NCI-H446 (cell line): ENCODE measurements at regions not wholly inside any gene's neighbourhood (a gene's known extent, or its start where the extent isn't known, plus 50 kb on each side); places are given as distances from the start of the nearest gene placed in this dataset.
A peak's percentile ranks its signal among the peaks of the same experiment; 100 is the strongest.

Experiments
- DNase-seq, 2 experiments: peaks; one replicate each; lab custom pipeline; 2025; lab: John Stamatoyannopoulos, UW

- no peak for DNase-seq
Measured at GRCh38 chr5:105428451-105429380, 1866.1 kb upstream of the NUDT12 start.

GRCh38 chr5:105414067-105414466 lies 1851.5 kb upstream of the NUDT12 start:
- DNase-seq: no peak

- no peak for DNase-seq
Measured at GRCh38 chr5:105413406-105413990, 1850.9 kb upstream of the NUDT12 start.

GRCh38 chr5:105409695-105410094 lies 1847.1 kb upstream of the NUDT12 start:
- no peak for DNase-seq

GRCh38 chr5:105407200-105407599 lies 1844.6 kb upstream of the NUDT12 start:
- DNase-seq: no peak

GRCh38 chr5:105397749-105398148 lies 1835.2 kb upstream of the NUDT12 start:
- DNase-seq: no peak

- DNase-seq: no peak
Measured at GRCh38 chr5:105392710-105393149, 1830.1 kb upstream of the NUDT12 start.

GRCh38 chr5:105392122-105392709 lies 1829.6 kb upstream of the NUDT12 start:
- no peak for DNase-seq

GRCh38 chr5:105380126-105380525 lies 1817.5 kb upstream of the NUDT12 start:
- no peak for DNase-seq

GRCh38 chr5:105371169-105371568 lies 1808.6 kb upstream of the NUDT12 start:
- no peak for DNase-seq

- no peak for DNase-seq
Measured at GRCh38 chr5:105350486-105351140, 1788.0 kb upstream of the NUDT12 start.

- DNase-seq: no peak
Measured at GRCh38 chr5:105331558-105331957, 1769.0 kb upstream of the NUDT12 start.

- DNase-seq: no peak
Measured at GRCh38 chr5:105330185-105330584, 1767.6 kb upstream of the NUDT12 start.

- DNase-seq: no peak
Measured at GRCh38 chr5:105304859-105305258, 1742.3 kb upstream of the NUDT12 start.

- DNase-seq: no peak
Measured at GRCh38 chr5:105288946-105289345, 1726.4 kb upstream of the NUDT12 start.

GRCh38 chr5:105283134-105283533 lies 1720.5 kb upstream of the NUDT12 start:
- DNase-seq: no peak

- no peak for DNase-seq
Measured at GRCh38 chr5:105274079-105274478, 1711.5 kb upstream of the NUDT12 start.

GRCh38 chr5:105263515-105263914 lies 1700.9 kb upstream of the NUDT12 start:
- no peak for DNase-seq

- no peak for DNase-seq
Measured at GRCh38 chr5:105259581-105260217, 1697.1 kb upstream of the NUDT12 start.

GRCh38 chr5:105238561-105238960 lies 1676.0 kb upstream of the NUDT12 start:
- no peak for DNase-seq

GRCh38 chr5:105230516-105231157 lies 1668.0 kb upstream of the NUDT12 start:
- DNase-seq: peak in 1 of 2 experiments; percentile 19
